ENCODE measurements at regions not wholly inside any gene's neighbourhood (a gene's known extent, or its start where the extent isn't known, plus 50 kb on each side); places are given as distances from the start of the nearest gene placed in this dataset.
A peak's percentile ranks its signal among the peaks of the same experiment; 100 is the strongest.
"Not testable (repeated sequence)": the region's sequence is repeated elsewhere in the genome, so short reads cannot be mapped to it uniquely, and the experiment has no call there.

DNA sequence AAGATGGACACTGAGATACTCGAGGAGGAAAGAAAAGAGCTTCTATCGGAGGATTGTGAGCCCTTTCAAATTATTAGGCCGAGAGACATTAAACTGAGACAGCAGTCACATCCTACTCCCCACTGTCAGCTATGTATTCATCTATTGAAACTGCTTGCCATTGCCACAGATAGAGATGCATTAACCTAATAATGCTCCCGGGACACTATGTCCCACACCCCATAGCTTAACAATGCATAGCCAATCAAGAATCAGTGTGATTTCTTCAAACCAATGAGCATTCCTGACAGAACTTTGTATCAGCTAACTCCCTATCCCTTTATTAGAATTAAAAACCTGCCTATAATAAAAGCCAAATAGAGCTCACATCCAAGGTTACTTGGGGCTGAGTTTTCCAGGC is 118.1 kb upstream of the NEIL3 start:
- DNase-seq = no peak

DNA sequence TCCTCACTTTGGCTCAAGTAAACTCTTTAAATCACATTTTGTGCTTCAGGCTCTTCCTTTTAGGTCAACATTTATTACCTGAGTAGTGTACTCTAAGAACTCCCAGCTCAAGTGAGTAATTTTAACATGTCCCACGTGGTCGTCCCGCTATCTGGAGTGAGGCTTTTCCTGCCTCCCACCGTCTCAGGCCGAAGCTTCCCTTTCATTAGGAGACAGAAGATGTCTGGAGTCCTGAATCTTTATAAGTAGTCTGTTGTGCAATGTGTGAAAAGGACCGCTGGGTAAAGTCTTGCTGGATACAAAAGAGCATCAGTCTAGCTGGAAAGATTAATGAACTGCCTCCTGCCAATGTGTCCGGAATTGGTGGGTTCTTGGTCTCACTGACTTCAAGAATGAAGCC is 117.7 kb upstream of the NEIL3 start:
- DNase-seq = no peak

DNA sequence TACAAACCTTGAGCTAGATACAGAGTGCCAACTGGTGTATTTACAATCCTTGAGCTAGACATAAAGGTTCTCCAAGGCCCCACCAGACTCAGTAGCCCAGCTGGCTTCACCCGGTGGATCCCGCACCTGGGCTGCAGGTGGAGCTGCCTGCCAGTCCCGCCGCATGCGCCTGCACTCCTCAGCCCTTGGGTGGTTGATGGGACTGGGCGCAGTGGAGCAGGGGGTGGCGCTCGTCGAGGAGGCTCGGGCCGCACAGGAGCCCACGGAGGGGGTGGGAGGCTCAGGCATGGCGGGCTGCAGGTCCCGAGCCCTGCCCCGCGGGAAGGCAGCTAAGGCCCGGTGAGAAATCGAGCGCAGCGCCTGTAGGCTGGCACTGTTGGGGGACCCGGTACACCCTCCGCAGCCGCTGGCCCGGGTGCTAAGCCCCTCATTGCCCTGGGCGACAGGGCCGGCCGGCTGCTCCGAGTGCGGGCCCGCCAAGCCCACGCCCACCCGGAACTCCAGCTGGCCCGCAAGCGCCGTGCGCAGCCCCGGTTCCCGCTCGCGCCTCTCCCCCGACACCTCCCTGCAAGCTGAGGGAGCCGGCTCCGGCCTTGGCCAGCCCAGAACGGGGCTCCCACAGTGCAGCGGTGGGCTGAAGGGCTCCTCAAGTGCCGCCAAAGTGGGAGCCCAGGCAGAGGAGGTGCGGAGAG is 116.5 kb upstream of the NEIL3 start:
- DNase-seq = not testable (repeated sequence)

DNA sequence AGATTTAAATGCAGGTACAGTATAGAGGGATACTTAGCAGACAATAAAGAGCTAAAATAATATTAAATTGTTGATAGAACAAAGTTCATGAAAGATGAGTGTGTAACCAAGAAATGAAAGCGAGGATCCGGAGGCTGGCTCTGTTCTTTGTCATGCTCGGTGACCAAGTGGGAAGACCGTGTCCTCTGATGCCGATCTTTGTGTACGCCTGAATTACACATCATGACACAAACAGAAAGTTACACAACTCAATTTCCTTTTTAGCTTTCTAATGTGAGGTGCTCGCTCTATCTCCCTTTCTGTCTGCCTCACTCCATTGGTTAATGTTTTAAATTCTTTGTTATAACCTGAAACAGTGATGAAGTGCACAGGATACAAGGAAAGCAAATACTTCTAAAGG is 114.8 kb upstream of the NEIL3 start:
- no peak for DNase-seq

DNA sequence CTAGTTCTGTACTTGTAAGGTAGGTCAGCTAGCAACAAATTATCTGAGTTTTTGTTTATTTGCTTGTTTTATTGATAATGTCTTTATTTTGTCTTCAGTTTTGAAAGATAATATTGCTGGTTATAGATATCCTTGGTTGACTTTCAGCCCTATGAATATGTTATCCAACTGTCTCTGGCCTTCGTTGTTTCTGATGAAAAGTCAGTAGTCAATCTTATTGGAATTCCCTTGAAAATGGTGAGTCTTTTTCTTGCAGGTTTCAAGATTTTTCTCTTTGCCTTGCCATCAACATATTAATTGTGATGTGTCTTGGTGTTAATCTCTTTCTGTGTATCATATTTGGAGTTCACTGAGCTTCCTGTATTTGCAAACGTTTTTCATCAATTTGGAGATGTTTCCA is 113.1 kb upstream of the NEIL3 start:
- DNase-seq = no peak

DNA sequence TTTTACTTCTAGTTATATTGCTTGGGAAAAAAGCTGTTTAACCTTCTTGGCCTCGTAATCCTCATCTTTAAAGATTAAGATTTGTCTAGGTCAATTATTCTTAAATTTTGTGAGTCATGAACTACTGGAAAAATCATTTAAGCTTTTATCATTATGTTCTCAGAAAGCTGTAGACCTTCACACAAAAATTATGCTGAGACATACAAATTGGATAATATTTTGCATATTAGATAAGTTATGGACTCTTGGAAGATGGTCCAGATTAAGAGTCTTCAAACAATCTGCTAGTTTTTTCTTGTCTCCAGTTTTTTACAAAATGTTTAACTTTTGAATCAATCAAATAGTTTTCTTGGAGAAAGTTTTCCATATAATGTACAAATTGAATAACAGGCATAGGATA is 108.1 kb upstream of the NEIL3 start:
- no peak for DNase-seq

DNA sequence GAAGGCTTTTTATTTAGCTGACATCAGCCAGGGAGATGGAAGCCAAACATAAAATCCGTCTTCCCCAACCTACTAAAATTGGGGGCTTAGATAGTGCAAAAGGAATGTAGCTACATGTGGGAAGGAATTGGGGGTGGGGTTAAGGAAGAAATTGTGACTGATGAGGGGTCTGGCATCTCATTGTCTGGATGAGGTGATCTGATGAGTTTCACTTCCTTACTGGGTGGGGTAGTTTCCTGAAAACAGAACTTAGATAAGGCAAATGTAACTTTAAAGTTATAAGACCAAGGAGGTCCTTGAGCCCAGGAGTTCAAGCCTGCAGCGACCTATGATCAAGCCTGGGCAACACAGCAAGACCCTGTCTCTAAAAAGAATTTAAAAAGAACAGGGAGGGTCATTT is 105.5 kb upstream of the NEIL3 start:
- no peak for DNase-seq

DNA sequence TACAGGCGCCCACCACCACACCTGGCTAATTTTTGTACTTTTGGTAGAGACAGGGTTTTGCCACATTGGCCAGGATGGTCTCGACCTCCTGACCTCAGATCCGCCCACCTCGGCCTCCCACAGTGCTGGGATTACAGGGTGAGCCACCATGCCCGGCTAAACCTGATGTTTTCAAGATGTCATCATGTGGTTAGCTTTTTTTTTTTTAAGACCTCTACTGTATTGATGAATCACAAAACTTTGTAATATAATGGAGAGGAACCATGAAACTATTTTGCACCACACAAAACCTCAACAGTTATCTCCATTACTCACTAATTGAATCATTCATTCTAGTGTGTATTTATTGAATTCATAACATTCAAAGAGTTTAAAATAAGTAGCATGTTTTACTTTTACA is 94.7 kb upstream of the NEIL3 start:
- DNase-seq = peak; percentile 16

DNA sequence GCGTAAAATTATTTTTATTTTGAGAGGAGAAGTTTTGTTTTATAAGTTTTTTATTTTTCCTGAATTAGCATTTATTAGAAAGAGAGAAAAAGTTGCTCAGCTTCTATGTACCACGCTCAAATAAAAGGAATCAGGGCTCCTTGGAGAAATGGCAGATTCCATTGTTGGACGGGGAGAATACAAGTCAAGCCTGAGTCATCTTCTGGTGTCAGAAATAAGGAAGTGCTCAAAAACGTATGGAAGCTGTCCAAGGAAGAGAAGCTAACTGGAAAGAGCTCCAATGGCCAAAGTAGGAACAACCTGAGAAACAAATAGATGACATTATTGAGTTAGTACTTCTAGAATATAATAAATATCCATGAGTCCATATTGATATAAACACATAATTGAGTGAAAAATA is 89.3 kb upstream of the NEIL3 start:
- no peak for DNase-seq

DNA sequence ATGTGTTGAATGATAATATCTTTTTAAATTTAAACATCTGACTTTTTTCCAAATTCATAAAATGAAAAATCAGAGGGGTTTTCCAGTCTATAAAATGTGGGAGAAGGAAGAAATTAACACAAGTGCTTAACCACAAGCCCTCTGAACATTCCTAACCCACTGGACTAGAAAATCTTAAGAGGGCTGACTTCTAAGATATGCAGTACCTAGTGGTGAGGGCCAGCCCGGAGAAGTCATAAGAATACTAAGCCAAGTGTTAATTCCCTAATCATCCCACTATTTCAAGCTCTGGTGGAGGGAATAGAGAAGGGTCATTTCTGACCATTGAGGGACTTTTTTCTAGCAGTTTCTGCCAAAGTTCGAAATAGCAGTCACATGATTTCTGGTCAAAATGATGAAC is 86.9 kb upstream of the NEIL3 start:
- DNase-seq = no peak

DNA sequence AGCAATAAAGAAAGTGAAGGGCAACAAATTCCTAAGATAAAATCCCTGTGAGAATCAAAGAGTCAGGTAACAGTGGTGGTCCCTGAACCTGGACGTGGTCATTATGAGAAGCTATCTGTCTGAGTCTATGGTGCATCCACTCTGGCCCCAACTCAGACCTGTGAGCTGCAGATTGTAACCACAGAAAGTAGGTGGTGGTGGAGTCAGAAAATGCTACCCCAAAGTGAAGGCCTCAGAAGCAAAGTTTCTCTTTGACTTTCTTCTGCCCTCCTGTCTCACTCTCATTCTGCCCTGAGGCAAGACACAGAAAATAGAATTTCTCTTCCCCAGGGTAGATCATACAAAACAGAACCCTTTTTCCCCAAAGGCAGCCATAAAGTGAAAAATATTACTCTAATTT is 84.1 kb upstream of the NEIL3 start:
- no peak for DNase-seq

DNA sequence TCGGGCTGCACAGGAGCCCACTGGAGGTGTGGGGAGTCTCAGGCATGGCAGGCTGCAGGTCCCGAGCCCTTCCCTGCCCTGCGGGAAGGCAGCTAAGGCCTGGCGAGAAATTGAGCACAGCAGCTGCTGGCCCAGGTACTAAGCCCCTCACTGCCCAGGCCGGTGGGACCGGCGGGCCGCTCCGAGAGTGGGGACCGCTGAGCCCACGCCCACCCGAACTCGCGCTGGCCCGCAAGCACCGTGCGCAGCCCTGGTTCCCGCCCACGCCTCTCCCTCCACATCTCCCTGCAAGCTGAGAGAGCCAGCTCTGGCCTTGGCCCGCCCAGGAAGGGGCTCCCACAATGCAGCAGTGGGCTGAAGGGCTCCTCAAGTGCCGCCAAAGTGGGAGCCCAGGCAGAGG is 82.0 kb upstream of the NEIL3 start:
- no peak for DNase-seq

DNA sequence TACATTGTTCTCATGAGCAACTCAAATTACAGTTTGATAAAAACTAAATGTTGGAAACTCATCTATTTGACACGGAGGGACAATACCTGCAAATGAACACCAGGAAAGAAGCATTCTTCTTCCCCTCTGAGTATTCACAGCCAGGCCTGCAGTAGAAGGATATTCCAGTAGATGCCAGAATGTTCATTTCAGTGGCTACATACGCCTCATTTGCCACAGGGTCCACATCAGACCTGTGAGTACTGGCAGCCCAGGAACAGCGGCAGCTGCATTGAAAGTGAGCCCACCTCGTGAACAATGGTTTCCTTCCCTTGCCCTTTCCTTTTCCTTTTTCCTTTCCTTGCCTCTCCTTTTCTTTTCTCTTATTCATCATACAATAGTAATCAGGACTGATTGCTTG is 81.1 kb upstream of the NEIL3 start:
- no peak for DNase-seq

DNA sequence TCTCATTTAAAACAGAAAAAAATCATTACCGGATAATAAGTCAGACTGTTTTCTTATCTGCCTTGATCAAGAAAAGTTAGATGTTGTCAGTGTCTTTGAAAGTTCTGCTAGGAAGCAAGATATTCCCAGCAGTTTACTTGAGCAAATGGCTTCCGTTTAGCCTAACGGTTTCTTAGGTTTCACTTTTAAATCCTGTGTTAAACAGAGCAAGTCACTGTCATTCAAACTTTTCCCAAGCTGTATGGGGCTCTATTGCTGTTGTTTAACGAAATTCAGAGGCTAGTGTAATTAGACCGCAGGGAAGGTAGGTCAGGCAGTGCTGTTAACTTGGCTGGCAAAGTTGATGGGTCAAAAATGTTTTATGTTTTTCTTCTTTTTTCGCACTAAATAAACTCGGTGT is 80.3 kb upstream of the NEIL3 start:
- no peak for DNase-seq

DNA sequence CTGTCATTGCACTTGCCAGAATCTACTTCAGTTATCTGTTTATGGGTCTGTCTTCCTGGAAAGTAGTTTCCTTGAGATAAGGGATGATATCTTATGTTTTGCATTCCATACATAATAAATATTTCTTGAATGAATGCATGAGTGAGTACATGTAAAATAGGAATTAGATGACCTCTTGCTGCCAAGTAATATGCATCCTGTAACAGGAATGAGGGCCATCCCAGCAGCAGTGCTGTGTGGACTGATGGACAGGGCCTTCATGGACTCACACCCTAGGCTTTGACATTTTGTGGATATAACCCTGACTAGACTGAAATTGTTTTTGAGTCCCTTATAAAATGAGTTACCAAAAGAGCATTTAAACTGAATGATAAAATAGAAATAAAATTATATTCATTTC is 77.2 kb upstream of the NEIL3 start:
- no peak for DNase-seq

DNA sequence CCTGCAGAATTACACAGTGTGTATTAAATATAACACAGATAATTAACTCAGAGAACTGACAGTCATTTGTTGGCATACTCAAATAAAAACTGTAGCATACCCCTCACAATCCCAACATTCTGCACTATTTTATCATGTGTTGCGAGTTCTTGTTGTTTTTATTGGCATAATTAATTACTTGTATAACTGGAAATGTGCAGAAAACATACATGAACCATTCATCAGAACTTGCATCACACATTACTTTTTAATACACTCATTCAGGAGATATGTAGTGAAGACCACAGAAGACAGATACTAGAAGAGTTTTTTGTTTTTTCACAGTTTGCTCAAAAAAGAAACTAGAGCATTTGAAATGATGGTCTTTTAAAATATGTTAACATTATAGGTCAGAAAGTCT is 74.6 kb upstream of the NEIL3 start:
- no peak for DNase-seq

DNA sequence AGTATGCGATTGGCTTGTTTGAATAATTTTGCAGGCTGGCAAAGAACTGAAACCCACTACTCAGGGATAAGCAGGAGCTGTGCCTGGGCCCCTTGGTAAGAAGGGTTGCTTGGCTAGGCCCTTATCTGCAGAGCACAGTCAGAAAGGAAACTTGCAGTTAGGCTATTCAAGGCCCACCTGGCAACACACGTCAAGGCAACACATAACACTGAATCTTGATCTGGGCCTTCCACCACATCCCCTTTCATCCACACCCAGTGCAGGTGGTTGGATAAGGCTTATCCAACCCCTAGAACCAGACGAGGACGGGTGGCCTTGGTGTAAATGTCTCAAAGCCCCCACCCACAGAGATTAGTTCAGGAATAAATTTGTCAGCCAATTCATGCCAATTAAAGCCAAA is 72.8 kb upstream of the NEIL3 start:
- no peak for DNase-seq

DNA sequence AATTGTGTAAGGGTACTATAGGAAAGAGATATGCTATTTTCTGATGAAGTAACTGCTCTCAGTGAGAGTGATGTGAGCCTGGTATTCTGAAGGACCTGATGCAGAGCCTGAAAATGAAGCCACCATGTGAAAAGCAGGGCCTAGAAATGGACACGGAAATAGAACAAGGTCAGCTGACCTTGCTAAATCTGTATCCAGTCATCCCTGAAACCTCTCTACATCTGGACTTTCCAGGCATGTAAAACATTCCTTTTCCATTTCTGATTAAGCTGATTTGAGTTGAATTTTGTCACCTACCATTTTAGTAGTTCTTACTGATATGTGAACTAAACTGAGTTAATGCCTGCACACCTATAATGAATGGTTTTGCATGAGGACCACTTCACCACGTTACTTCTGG is 72.4 kb upstream of the NEIL3 start:
- no peak for DNase-seq

DNA sequence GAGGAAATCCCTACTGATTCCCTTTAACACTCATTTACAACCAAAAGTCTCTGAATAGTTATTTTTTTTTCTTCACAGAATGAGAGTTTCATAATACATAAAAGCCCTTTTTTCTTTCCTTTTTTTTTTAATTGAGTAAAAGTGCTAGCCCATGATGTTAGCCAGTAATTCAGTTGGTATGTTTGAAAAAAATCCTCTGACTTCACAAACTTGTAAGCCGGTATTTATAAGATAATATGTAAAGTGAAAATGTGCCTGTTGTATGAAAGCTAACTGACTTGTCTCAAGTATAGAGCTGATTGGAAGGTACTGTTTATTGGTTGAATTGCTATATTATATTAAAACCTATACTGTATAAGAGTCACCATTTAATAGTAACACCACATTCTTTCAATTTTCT is 70.2 kb upstream of the NEIL3 start:
- DNase-seq = no peak

DNA sequence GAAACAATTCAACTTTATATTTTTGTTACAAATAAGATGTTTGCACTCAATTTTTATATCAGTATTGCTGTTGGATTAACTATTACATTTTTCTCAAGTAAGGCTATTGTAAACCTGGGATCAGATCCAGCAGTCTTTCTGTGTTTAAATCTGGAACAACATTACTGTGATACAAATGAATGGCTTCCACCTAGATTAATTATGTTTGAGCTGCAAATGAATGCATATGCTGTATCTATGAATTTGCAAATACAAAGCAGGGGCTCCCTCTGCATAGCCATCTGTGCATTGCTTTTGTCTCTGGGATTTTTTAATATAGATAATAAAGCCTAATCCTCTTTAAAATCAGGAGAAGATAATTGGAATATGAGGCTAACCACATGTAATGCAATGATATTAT is 69.8 kb upstream of the NEIL3 start:
- no peak for DNase-seq

DNA sequence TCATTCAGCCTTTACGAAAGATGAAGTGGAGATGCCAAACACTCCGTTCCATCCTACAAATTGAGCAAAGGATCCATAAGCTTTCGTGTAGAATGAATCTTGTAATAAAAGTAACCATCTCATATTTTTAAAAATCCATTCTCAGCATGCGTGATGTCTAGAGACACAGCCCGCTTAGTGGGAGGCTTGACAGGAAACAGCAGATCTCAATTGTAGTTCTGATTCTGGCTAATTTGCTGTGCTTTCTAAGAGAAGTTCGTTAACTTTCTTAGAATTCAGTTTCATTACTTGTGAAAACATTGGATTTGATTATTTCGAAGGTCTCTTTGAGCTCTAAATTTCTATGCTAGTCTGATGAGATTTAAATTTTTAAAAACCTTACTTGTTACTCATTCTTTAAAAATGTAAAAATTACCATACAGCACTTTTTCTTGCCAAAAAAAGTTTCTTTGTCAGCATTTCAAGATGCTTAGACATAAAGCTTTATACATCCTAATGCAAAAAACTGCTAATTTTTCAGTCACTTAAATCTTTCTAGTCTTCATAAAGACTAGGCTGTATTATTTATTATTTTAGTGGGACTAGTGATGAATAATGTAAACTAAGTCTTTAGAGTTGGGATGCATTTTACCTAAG is 66.9 kb upstream of the NEIL3 start:
- DNase-seq = no peak

DNA sequence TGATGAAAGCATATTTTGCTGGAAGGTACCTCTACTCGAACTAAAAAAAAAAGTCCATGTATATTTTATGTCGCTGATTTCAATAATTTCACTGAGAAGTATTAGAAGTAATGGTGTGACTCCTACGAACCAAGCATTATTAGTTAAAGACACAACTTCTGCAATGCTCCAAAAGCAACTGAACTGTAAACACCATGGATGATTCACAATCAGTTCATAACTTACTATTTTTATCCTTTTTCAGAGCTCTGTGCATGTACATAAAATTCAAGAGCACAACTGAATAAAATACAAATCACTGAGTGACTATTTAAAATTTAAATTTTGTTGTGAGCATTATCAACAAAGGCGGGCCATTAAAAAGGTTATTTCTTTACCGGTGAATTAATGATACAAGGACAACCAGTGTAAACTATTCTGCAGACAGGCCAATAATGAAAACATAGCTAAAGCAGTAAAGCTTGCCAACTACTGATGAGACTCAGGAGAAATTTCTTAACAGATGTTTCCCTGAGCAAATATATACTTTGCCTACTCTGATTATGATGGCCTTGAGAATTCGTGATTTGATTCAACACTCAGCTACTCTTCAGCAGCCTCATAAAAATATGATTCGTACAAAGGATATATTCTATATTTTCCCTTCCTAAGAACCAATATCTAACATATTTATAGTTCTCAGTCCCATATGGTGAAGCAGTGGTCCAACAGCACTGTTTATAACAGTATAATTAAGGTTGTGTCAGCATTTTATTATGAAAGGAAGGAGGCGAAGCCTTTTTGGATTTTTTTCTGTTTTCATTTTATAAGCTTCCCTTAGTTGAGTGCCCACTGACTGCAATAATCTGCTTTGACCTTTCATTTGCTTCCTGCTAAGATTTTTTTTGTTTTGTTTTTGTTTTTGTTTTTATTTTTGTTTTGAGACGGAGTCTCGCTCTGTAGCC is 62.8 kb upstream of the NEIL3 start:
- no peak for DNase-seq

DNA sequence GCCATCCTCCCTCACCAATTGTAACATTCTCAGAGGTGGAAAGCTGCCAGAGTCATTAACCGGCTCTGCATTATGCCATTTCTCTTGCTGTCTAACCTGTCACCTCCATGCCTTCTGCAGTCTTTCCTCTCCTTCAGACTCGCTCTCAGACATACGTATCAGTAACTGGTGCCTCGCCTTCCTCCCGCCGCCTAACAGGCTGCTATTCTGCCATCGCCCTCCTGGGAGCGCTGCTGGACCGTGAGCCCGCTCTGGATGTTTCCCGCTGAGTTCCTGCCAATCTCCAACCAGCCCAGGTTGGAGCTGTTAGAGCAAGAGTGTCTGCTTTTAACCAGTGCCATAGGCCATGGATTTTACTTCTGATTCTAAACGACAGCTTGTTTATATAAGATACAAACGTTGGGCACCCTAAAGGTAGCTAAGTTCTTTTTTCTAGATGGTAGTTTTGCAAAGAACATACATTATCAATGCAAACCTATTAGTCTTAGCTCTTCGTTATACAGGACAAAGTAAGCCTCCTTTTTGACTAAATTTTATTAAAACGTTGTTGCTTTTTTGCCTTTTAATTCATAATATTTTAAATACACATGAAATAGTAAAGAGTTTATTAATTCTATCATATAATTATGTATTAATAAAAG is 59.5 kb upstream of the NEIL3 start:
- DNase-seq = peak; percentile 61

DNA sequence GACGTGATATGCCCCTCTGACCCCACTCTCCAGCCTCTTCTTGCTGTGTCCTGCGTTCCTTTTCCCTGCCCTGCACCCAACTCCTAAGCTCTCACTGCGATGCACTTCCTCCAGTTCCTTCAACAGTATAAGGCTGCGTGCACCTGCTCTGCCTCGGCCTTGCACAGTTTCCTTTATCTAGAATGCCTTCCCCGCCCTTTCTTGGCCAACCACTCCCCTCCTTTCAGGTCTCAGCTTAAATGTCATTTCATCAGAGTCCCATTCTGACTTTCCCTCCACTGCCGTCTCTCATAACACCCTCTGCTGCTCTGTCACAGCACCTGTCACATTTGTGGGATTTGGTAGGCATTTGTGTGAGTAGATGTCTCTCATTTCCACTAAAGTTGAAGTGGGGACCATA is 58.4 kb upstream of the NEIL3 start:
- DNase-seq = no peak
